Natural killer cell (primary cell): ENCODE measurements at regions not wholly inside any gene's neighbourhood (a gene's known extent, or its start where the extent isn't known, plus 50 kb on each side); places are given as distances from the start of the nearest gene placed in this dataset.

Experiments used
- ATAC-seq, 3 donors: fragments of 150-1000 bp in 2 of 3; fragments of 200-7000 bp in 1 of 3; cut with Tn5 transposase; 1 replicate in 1 of 3; 2 replicates in 2 of 3; pipeline ENCODE4 v1.10.0; 2021; ENCODE audit warnings: mild to moderate bottlenecking in 2 of 3, moderate library complexity in 2 of 3
- DNase-seq, 2 donors: peaks; one replicate each; pipeline versions ENCODE4 v3.0.0 to v3.0.0-alpha.2; 2013 to 2021; ENCODE audit warnings: mixed read lengths in 1 of 2
- H3K27ac ChIP-seq: one replicate; pipeline ENCODE4 v1.5.1; 2013; ENCODE audit warnings: mild to moderate bottlenecking, low read length
- H3K27me3 ChIP-seq: one replicate; pipeline ENCODE4 v1.6.1; 2013; ENCODE audit warnings: low read length; ENCODE audit not compliant: control insufficient read depth, insufficient read depth
- H3K36me3 ChIP-seq: one replicate; pipeline ENCODE4 v1.6.1; 2013; ENCODE audit warnings: low read length; ENCODE audit not compliant: control insufficient read depth, insufficient read depth
- H3K4me1 ChIP-seq: one replicate; pipeline ENCODE4 v1.6.1; 2013; ENCODE audit warnings: low read length; ENCODE audit not compliant: control insufficient read depth, insufficient read depth
- H3K4me3 ChIP-seq: one replicate; pipeline ENCODE4 v1.5.1; 2013; ENCODE audit warnings: low read length
- H3K9me3 ChIP-seq: one replicate; pipeline ENCODE4 v1.6.1; 2013; ENCODE audit warnings: low read length; ENCODE audit not compliant: control insufficient read depth, insufficient read depth
- H3K27ac Mint-ChIP-seq, 2 donors: one replicate each; pipeline ENCODE4 v1.8.0; 2022; ENCODE audit warnings: mild to moderate bottlenecking in 2 of 2, mixed read lengths in 2 of 2, moderate library complexity in 1 of 2
- H3K27me3 Mint-ChIP-seq, 2 donors: one replicate each; pipeline ENCODE4 v1.8.0; 2022; ENCODE audit warnings: low read depth in 2 of 2, mixed read lengths in 2 of 2
- H3K36me3 Mint-ChIP-seq: one replicate; pipeline ENCODE4 v1.8.0; 2022; ENCODE audit warnings: mixed read lengths
- H3K4me1 Mint-ChIP-seq, 2 donors: one replicate each; pipeline ENCODE4 v1.8.0; 2022; ENCODE audit warnings: mixed read lengths in 2 of 2
- H3K4me3 Mint-ChIP-seq: one replicate; pipeline ENCODE4 v1.8.0; 2022; ENCODE audit warnings: mild to moderate bottlenecking, moderate library complexity, mixed read lengths
- H3K9me3 Mint-ChIP-seq, 2 donors: one replicate each; pipeline ENCODE4 v1.8.0; 2022; ENCODE audit warnings: mixed read lengths in 2 of 2
- CTCF ChIP-seq: fragments of 200-600 bp; IDR thresholded peaks from one replicate; pipeline ENCODE4 v1.8.0; 2022; ENCODE audit warnings: antibody characterized with exemption
- WGBS: methylation state at CpG from one replicate; pipeline ENCODE4 v1.1.7; 2013; ENCODE audit warnings: missing lambda C conversion rate; ENCODE audit not compliant: insufficient coverage; 5-methylcytosine and 5-hydroxymethylcytosine counted together
- intact Hi-C: fragments of 100-400 bp; cut with micrococcal nuclease; formaldehyde crosslinking; loops from one replicate; pipeline ENCODE4 v1.14.2; 2022

- WGBS = 98% methylated on average over 9 of the region's 10 CpGs
- H3K4me3 Mint-ChIP-seq = no peak overlapping the region
- H3K27ac Mint-ChIP-seq = no peak overlapping the region
- Histone ChIP-seq H3K9me3 (peaks cover 4% of the 10 kb centered on the region), H3K4me3 (no peak overlapping the region), H3K4me1 (peaks cover 27% of the 10 kb centered on the region), H3K27me3 (peaks cover 18% of the 10 kb centered on the region), H3K27ac (no peak overlapping the region), H3K36me3 (no peaks in the 10 kb centered on the region)
- DNase-seq (no peak), ATAC-seq (no peak)
- peaks cover 30 to 46% of the 10 kb centered on the region in 2 donors for H3K4me1 Mint-ChIP-seq
- TF ChIP-seq CTCF = no peak
- intact Hi-C loops = no loop called here
- H3K9me3 Mint-ChIP-seq = no peaks in the 10 kb centered on the region
- H3K27me3 Mint-ChIP-seq = peaks cover 33 to 49% of the 10 kb centered on the region in 2 donors
- H3K36me3 Mint-ChIP-seq = peaks cover 7% of the 10 kb centered on the region
Measured at GRCh38 chr6:167703781-167704180, 122.9 kb upstream of the AFDN start.

GRCh38 chr6:167704396-167704901 is 122.3 kb upstream of the AFDN start:
- Mint-ChIP-seq H3K4me3 (no peak overlapping the region), H3K27me3 (peaks cover 32 to 44% of the 10 kb centered on the region in 2 donors), H3K27ac (no peak overlapping the region), H3K9me3 (peaks cover 0 to 2% of the 10 kb centered on the region in 2 donors), H3K4me1 (peaks cover 24 to 41% of the 10 kb centered on the region in 2 donors), H3K36me3 (peaks cover 7% of the 10 kb centered on the region)
- H3K4me1 ChIP-seq = peaks cover 21% of the 10 kb centered on the region
- intact Hi-C loops = no loop called here
- H3K4me3 ChIP-seq = no peak overlapping the region
- peaks cover 18% of the 10 kb centered on the region for H3K27me3 ChIP-seq
- H3K36me3 ChIP-seq = no peaks in the 10 kb centered on the region
- 92% methylated on average over 12 of the region's 12 CpGs for WGBS
- H3K27ac ChIP-seq = no peak overlapping the region
- ATAC-seq = no peak
- H3K9me3 ChIP-seq = peaks cover 4% of the 10 kb centered on the region
- DNase-seq = no peak
- no peak for TF ChIP-seq CTCF

- H3K4me1 ChIP-seq = peaks cover 16% of the 10 kb centered on the region
- Mint-ChIP-seq H3K36me3 (peaks cover 5% of the 10 kb centered on the region), H3K4me3 (no peak overlapping the region), H3K4me1 (peaks cover 22 to 32% of the 10 kb centered on the region in 2 donors), H3K9me3 (peaks cover 0 to 2% of the 10 kb centered on the region in 2 donors), H3K27me3 (peaks cover 24 to 41% of the 10 kb centered on the region in 2 donors), H3K27ac (no peak overlapping the region)
- no peak overlapping the region for H3K4me3 ChIP-seq
- no peaks in the 10 kb centered on the region for H3K36me3 ChIP-seq
- H3K9me3 ChIP-seq = peaks cover 4% of the 10 kb centered on the region
- no peak overlapping the region for H3K27ac ChIP-seq
- 71% methylated on average over 26 of the region's 26 CpGs for WGBS
- no peak for ATAC-seq
- intact Hi-C loops = no loop called here
- no peak for DNase-seq
- H3K27me3 ChIP-seq = peaks cover 18% of the 10 kb centered on the region
- no peak for TF ChIP-seq CTCF
Measured at GRCh38 chr6:167705211-167705750, 121.4 kb upstream of the AFDN start.
